ENCODE measurements at regions not wholly inside any gene's neighbourhood (a gene's known extent, or its start where the extent isn't known, plus 50 kb on each side); places are given as distances from the start of the nearest gene placed in this dataset.

- no peak for DNase-seq (ENCODE audit: low read depth)
Observed at GRCh38 chr3:31142543-31142942, 248.1 kb upstream of the GADL1 start.

DNA sequence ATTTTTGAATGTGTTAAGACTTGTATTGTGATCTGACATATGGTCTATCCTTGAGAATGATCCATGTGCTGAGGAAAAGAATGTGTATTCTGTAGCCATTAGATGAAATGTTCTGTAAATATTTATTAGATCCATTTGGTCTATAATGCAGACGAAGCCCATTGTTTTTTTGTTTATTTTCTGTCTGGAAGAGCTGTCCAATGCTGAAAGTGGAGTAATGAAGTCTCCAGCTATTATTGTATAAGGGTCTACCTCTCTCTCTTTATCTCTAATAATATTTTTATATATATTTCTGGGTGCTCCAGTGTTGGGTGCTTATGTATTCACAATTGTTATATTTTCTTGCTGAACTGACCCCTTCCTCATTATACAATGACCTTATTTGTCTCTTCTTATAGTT lies 250.6 kb upstream of the GADL1 start:
- DNase-seq (ENCODE audit: low read depth): no peak

DNA sequence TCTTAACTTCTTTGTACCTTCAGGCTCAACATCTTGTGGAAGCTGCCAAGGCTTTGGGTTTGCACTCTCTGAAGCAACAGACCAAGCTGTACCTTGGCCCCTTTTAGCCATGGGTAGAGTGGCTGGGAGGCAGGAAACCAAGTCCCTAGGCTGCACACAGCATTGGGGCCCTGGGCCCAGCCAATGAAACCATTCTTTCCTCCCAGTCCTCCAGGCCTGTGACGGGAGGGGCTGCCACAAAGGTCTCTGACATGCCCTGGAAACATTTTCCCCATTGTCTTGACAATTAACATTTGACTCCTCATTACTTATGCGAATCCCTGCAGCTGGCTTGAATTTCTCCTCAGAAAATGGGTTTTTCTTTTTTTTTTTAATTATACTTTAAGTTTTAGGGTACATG lies 253.1 kb upstream of the GADL1 start:
- DNase-seq (ENCODE audit: low read depth): no peak

- DNase-seq (ENCODE audit: low read depth): no peak
Observed at GRCh38 chr3:31157047-31157694, 262.7 kb upstream of the GADL1 start.

- peak; percentile 87 for DNase-seq (ENCODE audit: low read depth)
Observed at GRCh38 chr3:31157893-31158620, 263.6 kb upstream of the GADL1 start.

- no peak for DNase-seq (ENCODE audit: low read depth)
Observed at GRCh38 chr3:31159331-31160039, 265.0 kb upstream of the GADL1 start.

DNA sequence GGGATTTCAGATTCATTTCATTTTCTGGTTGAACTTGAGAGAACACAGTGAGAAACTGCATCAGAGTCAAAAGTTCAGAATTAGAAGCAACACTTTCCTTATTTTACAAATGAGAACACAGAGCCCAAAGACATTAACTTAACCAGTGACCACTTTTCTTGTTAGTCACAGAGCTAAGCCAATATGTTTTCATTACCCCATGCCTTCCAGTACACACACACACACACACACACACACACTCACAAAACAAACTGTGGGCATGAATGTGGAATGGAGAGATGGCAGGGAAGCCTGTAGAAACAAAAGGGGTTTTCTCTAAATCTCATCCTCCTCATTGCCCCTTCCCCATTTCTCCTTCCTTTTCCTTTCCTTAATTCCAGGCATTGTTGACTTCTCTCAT lies 267.4 kb upstream of the GADL1 start:
- peak; percentile 19 for DNase-seq (ENCODE audit: low read depth)

- DNase-seq (ENCODE audit: low read depth): no peak
Observed at GRCh38 chr3:31164381-31164780, 269.9 kb upstream of the GADL1 start.

DNA sequence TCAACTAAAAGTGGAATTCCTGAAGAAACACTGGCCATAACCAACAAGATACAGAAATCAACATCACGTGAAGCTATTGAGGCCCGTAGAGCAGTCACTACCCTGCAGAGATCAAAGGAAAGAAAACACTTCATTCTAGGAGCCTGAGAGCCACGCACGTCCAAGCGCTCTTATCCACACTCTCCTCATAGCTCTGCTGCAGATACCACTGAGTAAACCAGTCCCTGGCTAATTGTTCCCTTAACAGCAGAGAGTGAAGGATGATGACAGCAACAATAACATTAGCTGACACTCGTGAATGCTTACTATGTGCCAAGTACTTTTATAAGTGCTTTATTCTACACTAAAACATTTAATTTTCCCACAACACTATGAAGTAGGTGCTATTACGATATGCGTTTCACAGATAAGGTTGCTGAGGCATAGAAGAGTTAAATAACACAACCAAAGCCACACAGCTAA lies 271.0 kb upstream of the GADL1 start:
- peak; percentile 28 for DNase-seq (ENCODE audit: low read depth)

GRCh38 chr3:31166249-31166885 lies 271.9 kb upstream of the GADL1 start:
- DNase-seq (ENCODE audit: low read depth): peak; percentile 86

DNA sequence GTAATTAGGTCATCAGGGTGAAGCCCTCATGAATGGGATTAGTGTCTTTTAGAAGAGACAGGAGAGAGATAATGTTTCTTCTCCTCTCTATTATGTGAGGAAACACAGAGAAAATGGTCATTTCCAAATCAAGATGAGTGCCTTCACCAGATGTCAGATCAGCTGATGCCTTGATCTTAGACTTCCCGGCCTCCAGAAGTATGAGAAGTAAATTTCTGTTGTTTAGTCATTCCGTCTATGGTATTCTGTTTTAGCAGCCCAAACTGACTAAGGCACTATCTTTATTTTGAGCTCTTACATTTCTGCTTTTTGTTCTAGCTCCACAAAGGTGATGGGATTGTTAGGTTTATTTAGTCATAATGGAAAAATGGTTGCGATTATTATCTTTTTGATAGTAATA lies 273.2 kb upstream of the GADL1 start:
- DNase-seq (ENCODE audit: low read depth): peak; percentile 29

- DNase-seq (ENCODE audit: low read depth): peak; percentile 97
Observed at GRCh38 chr3:31170932-31171670, 276.6 kb upstream of the GADL1 start.

GRCh38 chr3:31172336-31172735 lies 277.9 kb upstream of the GADL1 start:
- peak; percentile 4 for DNase-seq (ENCODE audit: low read depth)

DNA sequence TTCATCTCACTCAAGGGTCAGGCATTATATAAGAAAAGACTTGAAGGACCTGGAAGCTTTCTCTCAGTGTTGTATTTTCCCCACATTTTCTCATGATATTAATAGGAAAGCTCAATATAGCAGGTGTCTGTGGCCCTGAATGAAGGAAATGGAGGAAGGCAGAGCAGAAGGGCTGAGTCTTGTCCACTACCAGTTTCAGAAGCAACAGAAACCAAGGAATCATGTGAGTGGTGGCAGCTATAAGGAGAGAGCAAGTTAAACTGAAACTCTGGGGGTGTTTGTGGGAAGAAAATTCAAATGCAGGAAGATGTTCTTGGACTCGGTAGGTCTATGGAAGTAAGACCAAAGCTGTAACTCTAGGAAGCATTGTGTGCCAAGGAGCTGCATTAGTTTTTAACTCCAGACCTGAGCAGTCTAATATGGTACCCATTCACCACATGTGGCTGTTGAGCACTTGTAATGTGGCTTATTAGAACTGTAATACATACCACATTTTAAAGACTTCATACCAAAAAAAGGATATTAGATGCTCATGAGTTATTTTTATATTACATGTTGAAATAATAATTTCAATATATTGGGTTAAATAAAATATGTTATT lies 278.8 kb upstream of the GADL1 start:
- DNase-seq (ENCODE audit: low read depth): no peak

GRCh38 chr3:31174079-31174478 lies 279.6 kb upstream of the GADL1 start:
- DNase-seq (ENCODE audit: low read depth): no peak

- DNase-seq (ENCODE audit: low read depth): no peak
Observed at GRCh38 chr3:31176045-31176444, 281.6 kb upstream of the GADL1 start.

- DNase-seq (ENCODE audit: low read depth): no peak
Observed at GRCh38 chr3:31178467-31178866, 284.0 kb upstream of the GADL1 start.

DNA sequence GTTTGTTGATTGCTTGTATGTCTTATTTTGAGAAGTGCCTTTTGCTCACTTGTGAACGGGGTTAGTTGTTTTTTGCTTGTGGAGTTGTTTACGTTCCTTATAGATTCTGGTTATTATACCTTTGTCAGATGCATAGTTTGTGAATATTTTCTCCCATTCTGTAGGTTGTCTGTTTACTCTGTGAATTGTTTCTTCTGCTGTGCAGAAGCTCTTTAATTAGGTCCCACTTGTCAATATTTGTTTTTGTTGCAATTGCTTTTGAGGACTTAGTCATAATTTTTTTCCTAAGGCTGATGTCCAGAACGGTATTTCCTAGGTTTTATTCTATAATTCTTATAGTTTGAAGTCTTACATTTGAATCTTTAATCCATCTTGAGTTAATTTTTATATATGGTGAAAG lies 285.3 kb upstream of the GADL1 start:
- DNase-seq (ENCODE audit: low read depth): no peak

- no peak for DNase-seq (ENCODE audit: low read depth)
Observed at GRCh38 chr3:31180274-31180673, 285.8 kb upstream of the GADL1 start.

DNA sequence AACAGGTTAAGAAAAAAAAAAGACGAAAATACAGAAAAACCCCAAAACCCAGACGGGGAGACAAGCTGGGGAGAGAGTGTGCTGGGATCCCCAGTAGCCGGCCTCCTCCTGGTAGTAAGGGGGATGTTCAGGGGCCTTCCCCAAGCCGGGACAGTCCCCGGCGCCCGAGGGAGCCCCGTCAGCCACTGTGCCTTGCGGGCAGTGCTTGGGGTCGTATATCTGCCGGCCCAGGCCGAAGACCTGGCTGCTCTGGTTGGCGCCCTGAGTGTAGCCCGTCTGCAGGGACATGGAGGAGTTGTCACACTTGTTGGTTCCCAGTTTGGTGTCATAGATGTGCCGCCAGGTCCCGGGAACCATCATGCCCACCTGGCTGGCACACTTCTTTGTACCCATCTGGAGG lies 287.2 kb upstream of the GADL1 start:
- no peak for DNase-seq (ENCODE audit: low read depth)

DNA sequence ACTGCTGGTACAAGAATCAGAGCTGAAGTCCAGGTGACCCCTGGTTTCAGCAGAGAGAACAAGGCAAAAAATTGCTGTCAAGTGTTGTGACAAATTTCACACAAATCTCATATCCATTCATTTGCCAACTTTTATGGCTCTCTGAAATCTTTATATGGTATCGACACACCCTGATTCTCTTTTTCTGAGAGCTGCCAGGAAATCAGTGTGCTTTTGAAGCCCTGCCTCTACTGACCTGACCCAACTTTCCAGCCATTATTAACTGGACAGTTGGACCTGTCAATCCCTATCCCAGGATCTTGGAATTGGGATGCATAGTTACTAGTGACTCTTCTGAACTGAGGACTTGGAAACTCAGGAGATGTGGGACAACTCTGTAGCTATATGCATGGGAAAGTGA lies 288.2 kb upstream of the GADL1 start:
- DNase-seq (ENCODE audit: low read depth): no peak

Data from EH (cell line).